DND-41 (cell line): ENCODE measurements at regions not wholly inside any gene's neighbourhood (a gene's known extent, or its start where the extent isn't known, plus 50 kb on each side); places are given as distances from the start of the nearest gene placed in this dataset.
"Not testable (repeated sequence)": the region's sequence is repeated elsewhere in the genome, so short reads cannot be mapped to it uniquely, and the experiment has no call there.

Source experiments
- CTCF ChIP-seq: IDR thresholded peaks from 2 replicates; pipeline ENCODE4 v1.5.1; 2012; ENCODE audit warnings: borderline replicate concordance, low read length, moderate library complexity, mild to moderate bottlenecking; ENCODE audit not compliant: poor library complexity, severe bottlenecking; ENCODE audit errors: extremely low read depth
- EZH2 ChIP-seq: IDR thresholded peaks from 3 replicates; pipeline ENCODE4 v1.6.1; 2012; ENCODE audit warnings: borderline replicate concordance, low read depth, mild to moderate bottlenecking, moderate library complexity, low read length, inconsistent platforms; ENCODE audit not compliant: severe bottlenecking

- not testable (repeated sequence) for TF ChIP-seq EZH2, CTCF
These were observed 338.8 kb upstream of the VRK2 start for GRCh38 chr2:57707794-57708193.
